Trophoblast cell (in vitro differentiated cells and primary cell): ENCODE measurements at regions not wholly inside any gene's neighbourhood (a gene's known extent, or its start where the extent isn't known, plus 50 kb on each side); places are given as distances from the start of the nearest gene placed in this dataset.

Experiments used
- DNase-seq, 2 donors: peaks; one replicate each; pipeline ENCODE4 v3.0.0-alpha.2; 2016
- H2AFZ ChIP-seq: 2 replicates; pipeline ENCODE4 v1.6.1; 2013; ENCODE audit warnings: low read length, moderate library complexity, mild to moderate bottlenecking; ENCODE audit not compliant: insufficient read depth, poor library complexity
- H2AK5ac ChIP-seq: 2 replicates; pipeline ENCODE4 v1.6.1; 2013; ENCODE audit warnings: mild to moderate bottlenecking, low read length
- H2BK120ac ChIP-seq: 2 replicates; pipeline ENCODE4 v1.6.1; 2013; ENCODE audit warnings: low read length, mild to moderate bottlenecking, moderate library complexity; ENCODE audit not compliant: insufficient read depth, poor library complexity
- H2BK12ac ChIP-seq: 2 replicates; pipeline ENCODE4 v1.6.1; 2013; ENCODE audit warnings: mild to moderate bottlenecking, low read length, moderate library complexity
- H2BK5ac ChIP-seq: 2 replicates; pipeline ENCODE4 v1.6.1; 2013; ENCODE audit warnings: low read length, low read depth, moderate library complexity, mild to moderate bottlenecking; ENCODE audit not compliant: poor library complexity
- H3K14ac ChIP-seq: 2 replicates; pipeline ENCODE4 v1.6.1; 2013; ENCODE audit warnings: mild to moderate bottlenecking, low read length
- H3K18ac ChIP-seq: 2 replicates; pipeline ENCODE4 v1.6.1; 2013; ENCODE audit warnings: mild to moderate bottlenecking, low read length
- H3K23ac ChIP-seq: 2 replicates; pipeline ENCODE4 v1.6.1; 2013; ENCODE audit warnings: low read length
- H3K27ac ChIP-seq: 2 replicates; pipeline ENCODE4 v1.5.1; 2013; ENCODE audit warnings: low read depth, mild to moderate bottlenecking, inconsistent platforms, low read length, moderate library complexity
- H3K27me3 ChIP-seq: 2 replicates; pipeline ENCODE4 v1.6.1; 2013; ENCODE audit warnings: inconsistent platforms, mild to moderate bottlenecking, low read length, moderate library complexity; ENCODE audit not compliant: insufficient read depth
- H3K36me3 ChIP-seq, 2 experiments: 1 replicate in 1 of 2; 2 replicates in 1 of 2; pipeline ENCODE4 v1.6.1; 2013; ENCODE audit warnings: low read length in 2 of 2, mild to moderate bottlenecking in 2 of 2, moderate library complexity in 1 of 2; ENCODE audit not compliant: insufficient read depth in 2 of 2, control insufficient read depth in 1 of 2
- H3K4ac ChIP-seq: 2 replicates; pipeline ENCODE4 v1.6.1; 2013; ENCODE audit warnings: low read depth, mild to moderate bottlenecking, low read length, moderate library complexity
- H3K4me1 ChIP-seq, 2 experiments: 1 replicate in 1 of 2; 2 replicates in 1 of 2; pipeline ENCODE4 v1.6.1; 2013; ENCODE audit warnings: low read length in 2 of 2, mild to moderate bottlenecking in 2 of 2, moderate library complexity in 1 of 2; ENCODE audit not compliant: insufficient read depth in 2 of 2, control insufficient read depth in 1 of 2
- H3K4me2 ChIP-seq: 2 replicates; pipeline ENCODE4 v1.6.1; 2013; ENCODE audit warnings: inconsistent platforms, mild to moderate bottlenecking, low read length, moderate library complexity
- H3K4me3 ChIP-seq: 2 replicates; pipeline ENCODE4 v1.5.1; 2013; ENCODE audit warnings: mild to moderate bottlenecking, low read depth, low read length, inconsistent platforms
- H3K79me1 ChIP-seq: one replicate; pipeline ENCODE4 v1.6.1; 2013; ENCODE audit warnings: low read length
- H3K79me2 ChIP-seq: 2 replicates; pipeline ENCODE4 v1.6.1; 2013; ENCODE audit warnings: low read length, mild to moderate bottlenecking; ENCODE audit not compliant: control insufficient read depth, insufficient read depth, poor library complexity
- H3K9ac ChIP-seq: 2 replicates; pipeline ENCODE4 v1.6.1; 2013; ENCODE audit warnings: mild to moderate bottlenecking, low read length
- H3K9me3 ChIP-seq: 2 replicates; pipeline ENCODE4 v1.6.1; 2013; ENCODE audit warnings: low read depth, mild to moderate bottlenecking, control low read depth, inconsistent platforms, low read length; ENCODE audit not compliant: insufficient read depth
- H4K12ac ChIP-seq: 2 replicates; pipeline ENCODE4 v1.6.1; 2013; ENCODE audit warnings: low read depth, mild to moderate bottlenecking, low read length, moderate library complexity
- H4K8ac ChIP-seq: 2 replicates; pipeline ENCODE4 v1.6.1; 2013; ENCODE audit warnings: low read depth, mild to moderate bottlenecking, low read length, moderate library complexity
- H4K91ac ChIP-seq: one replicate; pipeline ENCODE4 v1.6.1; 2013; ENCODE audit warnings: low read depth, mild to moderate bottlenecking, low read length, moderate library complexity
- WGBS: extraction: QIAGEN DNeasy Blood & Tissue Kit; methylation state at CpG from one replicate; pipeline ENCODE4 v1.1.7; 2013; ENCODE audit warnings: missing lambda C conversion rate; ENCODE audit not compliant: insufficient read length, insufficient coverage; ENCODE audit errors: extremely low coverage; 5-methylcytosine and 5-hydroxymethylcytosine counted together

GRCh38 chr14:66015071-66015780 is 470.9 kb upstream of the CCDC196 start:
- Histone ChIP-seq H3K9me3 (no peaks in the 10 kb centered on the region), H3K18ac (no peak overlapping the region), H3K27me3 (no peaks in the 10 kb centered on the region), H3K4me1 (no peaks in the 10 kb centered on the region), H3K4me3 (no peak overlapping the region), H3K9ac (no peak overlapping the region), H4K12ac (no peak overlapping the region), H3K79me2 (no peaks in the 10 kb centered on the region), H3K4me2 (no peak overlapping the region), H2BK120ac (no peak overlapping the region), H3K23ac (no peak overlapping the region), H2BK12ac (no peak overlapping the region), H4K8ac (no peak overlapping the region), H3K36me3 (no peaks in the 10 kb centered on the region), H3K14ac (no peak overlapping the region), H3K79me1 (no peaks in the 10 kb centered on the region), H2BK5ac (no peak overlapping the region), H2AK5ac (no peak overlapping the region), H3K4ac (no peak overlapping the region), H3K27ac (no peak overlapping the region), H4K91ac (no peak overlapping the region), H2AFZ (no peak overlapping the region)
- DNase-seq: no peak
- no CpG with 5 or more reads among the region's 4 CpGs for WGBS

DNA sequence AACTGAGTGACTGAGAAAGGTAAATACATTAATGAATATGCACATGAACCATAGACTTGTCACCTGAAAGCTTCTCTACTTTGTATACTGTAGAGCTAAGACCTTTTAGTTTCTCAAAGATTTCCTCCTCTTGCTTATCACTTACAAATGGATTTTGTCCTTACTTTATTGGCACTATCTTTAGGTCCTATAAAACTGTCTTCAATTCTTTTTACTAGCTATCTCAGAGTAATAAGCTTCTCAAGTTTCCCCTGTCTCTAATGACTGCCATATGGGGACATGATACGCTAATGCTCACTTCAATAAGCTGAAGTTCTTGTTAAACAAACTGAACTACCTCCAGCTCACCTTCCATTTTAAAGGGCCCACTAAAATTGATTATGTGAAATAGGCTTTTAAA is 468.2 kb upstream of the CCDC196 start:
- no peak overlapping the region for H3K9ac ChIP-seq
- H3K27me3 ChIP-seq: no peaks in the 10 kb centered on the region
- H3K27ac ChIP-seq: no peak overlapping the region
- H3K36me3 ChIP-seq: no peaks in the 10 kb centered on the region
- no peaks in the 10 kb centered on the region for H3K4me1 ChIP-seq
- H3K79me1 ChIP-seq: no peaks in the 10 kb centered on the region
- H4K8ac ChIP-seq: no peak overlapping the region
- no peak overlapping the region for H3K14ac ChIP-seq
- H4K91ac ChIP-seq: no peak overlapping the region
- no peaks in the 10 kb centered on the region for H3K79me2 ChIP-seq
- H3K18ac ChIP-seq: no peak overlapping the region
- no peak overlapping the region for H3K4me3 ChIP-seq
- no peak overlapping the region for H3K4me2 ChIP-seq
- H3K4ac ChIP-seq: no peak overlapping the region
- H3K23ac ChIP-seq: no peak overlapping the region
- H2BK5ac ChIP-seq: no peak overlapping the region
- H3K9me3 ChIP-seq: no peaks in the 10 kb centered on the region
- no peak overlapping the region for H2AK5ac ChIP-seq
- H2BK12ac ChIP-seq: no peak overlapping the region
- H2AFZ ChIP-seq: no peak overlapping the region
- no CpG with 5 or more reads among the region's 1 CpG for WGBS
- H2BK120ac ChIP-seq: no peak overlapping the region
- H4K12ac ChIP-seq: no peak overlapping the region
- DNase-seq: no peak

DNA sequence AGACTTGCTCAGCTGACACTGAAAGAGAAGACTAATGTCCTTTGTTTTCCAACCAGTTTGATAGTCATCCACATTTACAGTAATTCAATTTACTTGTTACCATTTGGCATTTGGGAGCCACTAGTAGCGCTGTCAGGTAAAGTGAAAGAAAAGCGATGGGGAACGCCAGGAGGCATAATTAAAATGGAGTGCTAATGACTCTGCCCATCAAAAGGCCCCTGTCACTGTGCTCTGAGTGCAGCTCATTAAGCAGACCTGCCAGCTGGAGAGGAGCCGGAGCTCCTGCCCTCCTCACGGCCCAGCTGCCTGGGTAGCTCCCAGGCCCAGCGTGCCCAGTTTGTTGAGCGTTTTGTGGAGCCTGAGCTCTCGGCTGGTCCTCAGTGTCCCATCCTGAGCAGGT is 463.6 kb upstream of the CCDC196 start:
- no CpG with 5 or more reads among the region's 8 CpGs for WGBS
- Histone ChIP-seq H4K8ac (no peak overlapping the region), H3K79me1 (no peaks in the 10 kb centered on the region), H2AK5ac (no peak overlapping the region), H3K9ac (no peak overlapping the region), H3K23ac (no peak overlapping the region), H2AFZ (no peak overlapping the region), H3K4me3 (no peak overlapping the region), H3K9me3 (no peaks in the 10 kb centered on the region), H3K18ac (no peak overlapping the region), H3K79me2 (no peaks in the 10 kb centered on the region), H3K4me2 (no peak overlapping the region), H2BK120ac (no peak overlapping the region), H3K4me1 (no peaks in the 10 kb centered on the region), H4K91ac (no peak overlapping the region), H3K4ac (no peak overlapping the region), H3K36me3 (no peaks in the 10 kb centered on the region), H3K27ac (no peak overlapping the region), H3K14ac (no peak overlapping the region), H2BK5ac (no peak overlapping the region), H2BK12ac (no peak overlapping the region), H4K12ac (no peak overlapping the region), H3K27me3 (no peaks in the 10 kb centered on the region)
- DNase-seq: no peak

DNA sequence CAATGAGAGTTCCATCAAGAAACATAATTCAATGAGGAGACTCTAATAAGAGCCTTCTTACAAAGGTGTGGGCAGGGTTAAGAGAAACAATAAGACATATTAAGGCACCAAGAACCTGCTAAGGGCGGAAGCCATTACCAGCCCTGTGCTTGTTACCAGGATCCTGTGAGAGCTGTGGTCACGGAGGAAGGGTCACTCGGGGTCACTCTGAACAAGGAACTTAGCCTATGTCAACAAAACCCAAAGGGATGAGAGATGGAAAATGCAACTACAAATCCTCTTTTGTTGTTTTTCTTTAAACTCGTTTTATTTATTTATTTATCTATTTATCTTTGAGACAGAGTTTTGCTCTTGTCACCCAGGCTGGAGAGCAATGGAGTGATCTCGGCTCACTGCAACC is 460.4 kb upstream of the CCDC196 start:
- Histone ChIP-seq H2AK5ac (no peak overlapping the region), H4K8ac (no peak overlapping the region), H4K91ac (no peak overlapping the region), H3K79me2 (no peaks in the 10 kb centered on the region), H3K27me3 (no peaks in the 10 kb centered on the region), H3K27ac (no peak overlapping the region), H3K79me1 (no peaks in the 10 kb centered on the region), H3K36me3 (no peaks in the 10 kb centered on the region), H3K9me3 (no peaks in the 10 kb centered on the region), H3K14ac (no peak overlapping the region), H3K4me3 (no peak overlapping the region), H4K12ac (no peak overlapping the region), H3K9ac (no peak overlapping the region), H3K4me2 (no peak overlapping the region), H3K4ac (no peak overlapping the region), H3K23ac (no peak overlapping the region), H3K4me1 (no peaks in the 10 kb centered on the region), H2AFZ (no peak overlapping the region), H2BK120ac (no peak overlapping the region), H3K18ac (no peak overlapping the region), H2BK5ac (no peak overlapping the region), H2BK12ac (no peak overlapping the region)
- no peak for DNase-seq
- WGBS: no CpG with 5 or more reads among the region's 5 CpGs
